HG03064 (cell line): ENCODE measurements at regions not wholly inside any gene's neighbourhood (a gene's known extent, or its start where the extent isn't known, plus 50 kb on each side); places are given as distances from the start of the nearest gene placed in this dataset.

ENCODE experiments used
- ATAC-seq: cut with Tn5 transposase; IDR thresholded peaks from one replicate; pipeline ENCODE4 v1.9.1; 2021; ENCODE audit warnings: low read depth; ENCODE audit not compliant: unreplicated experiment

DNA sequence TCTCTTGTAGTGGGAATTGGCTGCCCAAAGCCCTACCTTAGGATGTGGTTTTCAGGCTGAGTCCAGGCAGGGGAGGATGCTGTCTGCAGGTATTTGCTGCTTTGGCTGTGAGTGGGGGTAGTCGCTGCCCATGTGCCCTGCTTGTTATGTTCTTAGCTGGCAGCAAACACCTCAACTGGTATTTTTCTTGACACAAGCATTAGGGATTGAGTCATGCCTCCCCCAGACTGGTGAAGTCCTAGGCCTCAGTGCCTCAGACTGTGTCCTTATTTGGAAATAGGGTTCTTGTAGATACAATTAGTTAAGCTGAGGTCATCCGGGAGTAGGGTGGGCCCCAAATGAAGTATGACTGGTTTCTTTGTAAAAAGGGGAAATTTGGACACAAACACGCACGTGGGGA is 808.3 kb upstream of the EEF2KMT start:
- no peak for ATAC-seq

DNA sequence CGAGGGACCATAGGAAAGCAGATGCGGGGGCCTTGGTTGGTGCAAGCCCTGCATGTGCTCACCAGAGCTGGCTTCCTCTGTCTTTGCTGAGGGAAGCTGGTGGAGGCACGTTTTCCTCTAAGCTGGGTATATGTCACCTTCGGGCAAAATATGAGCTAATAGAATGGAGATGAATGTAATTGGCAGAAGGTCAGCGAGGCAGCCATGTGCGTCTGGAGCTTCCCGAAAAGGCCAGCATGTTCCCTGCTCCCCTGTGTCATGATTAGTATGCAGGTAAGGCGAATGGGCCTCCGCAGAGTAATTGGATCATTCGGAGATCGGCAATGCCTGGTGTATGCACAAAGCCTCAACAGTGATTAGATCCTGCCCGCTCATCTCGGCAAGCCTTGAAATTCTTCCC is 806.2 kb upstream of the EEF2KMT start:
- ATAC-seq = no peak

DNA sequence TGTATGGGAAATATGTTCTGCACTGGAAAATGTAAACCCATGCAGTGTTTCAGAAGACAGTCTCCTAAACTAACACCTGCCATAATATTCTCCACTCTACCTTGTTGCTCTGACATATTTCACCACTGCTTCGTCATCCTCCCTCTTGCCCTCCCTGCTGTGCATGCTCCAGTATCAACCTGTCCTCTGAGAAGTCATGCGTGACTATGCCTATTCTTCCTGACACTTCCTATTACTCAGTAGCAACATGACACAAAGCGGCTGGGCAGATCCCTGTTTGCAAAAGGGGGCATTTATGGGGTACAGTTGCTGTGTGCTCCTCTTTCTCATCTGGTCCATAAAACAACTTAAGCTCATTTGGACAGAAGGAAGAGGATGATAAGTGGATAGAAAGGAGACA is 805.6 kb upstream of the EEF2KMT start:
- ATAC-seq = no peak

DNA sequence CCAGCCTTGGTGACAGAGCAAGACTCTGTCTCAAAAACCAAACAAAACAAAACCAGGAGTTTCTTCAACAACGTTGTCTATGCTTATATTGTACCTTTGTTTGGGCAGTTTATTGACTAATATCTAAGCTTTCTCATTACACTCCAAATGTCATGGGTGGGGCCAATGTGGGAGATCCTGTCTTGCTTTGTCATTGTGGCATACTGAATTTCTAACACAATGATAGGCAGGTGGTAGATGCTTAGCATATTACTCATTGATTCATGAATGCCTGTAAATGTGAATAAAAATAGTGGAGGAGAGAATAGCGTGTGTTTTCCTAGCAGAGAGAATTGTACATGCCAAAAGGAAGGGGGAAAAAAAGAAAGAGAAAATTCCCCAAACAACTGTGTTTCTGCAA is 802.5 kb upstream of the EEF2KMT start:
- no peak for ATAC-seq

DNA sequence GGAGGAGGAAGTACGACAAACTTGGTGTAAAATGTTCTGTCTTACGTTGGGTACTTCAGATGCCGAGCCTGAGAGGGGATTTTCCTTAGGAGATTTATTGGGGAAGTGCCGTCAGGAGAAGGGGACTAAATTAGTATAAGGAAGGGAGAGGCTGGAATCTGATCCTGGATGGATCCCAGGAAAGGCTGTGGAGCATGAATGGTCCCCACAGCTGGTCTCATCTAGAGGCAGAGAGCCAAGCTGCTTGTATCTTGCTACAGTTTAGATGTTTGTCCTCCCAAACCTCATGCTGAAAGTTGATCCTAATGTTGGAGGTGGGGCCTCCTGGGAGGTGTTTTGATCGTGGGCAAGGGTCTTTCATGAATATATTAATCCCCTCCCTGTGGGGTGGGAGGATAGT is 798.4 kb upstream of the EEF2KMT start:
- no peak for ATAC-seq

DNA sequence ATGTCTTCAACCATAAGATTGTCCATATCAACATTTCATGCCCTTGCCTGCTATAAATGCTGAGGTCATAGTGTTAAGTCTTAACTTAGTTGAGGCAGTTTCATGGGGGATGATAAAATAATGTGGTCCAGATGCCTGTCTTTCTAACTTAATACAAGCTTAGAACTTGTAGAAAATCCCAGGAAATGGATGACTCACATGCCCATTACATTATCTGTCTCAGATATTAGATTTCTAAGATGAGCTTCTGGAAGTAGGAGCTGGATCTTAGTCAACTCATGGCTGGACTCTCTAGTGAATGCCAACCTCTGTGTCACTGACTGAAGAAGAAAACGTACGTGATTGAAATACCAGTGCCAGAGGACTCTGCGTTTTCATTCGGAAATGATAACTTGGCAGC is 797.5 kb upstream of the EEF2KMT start:
- no peak for ATAC-seq

DNA sequence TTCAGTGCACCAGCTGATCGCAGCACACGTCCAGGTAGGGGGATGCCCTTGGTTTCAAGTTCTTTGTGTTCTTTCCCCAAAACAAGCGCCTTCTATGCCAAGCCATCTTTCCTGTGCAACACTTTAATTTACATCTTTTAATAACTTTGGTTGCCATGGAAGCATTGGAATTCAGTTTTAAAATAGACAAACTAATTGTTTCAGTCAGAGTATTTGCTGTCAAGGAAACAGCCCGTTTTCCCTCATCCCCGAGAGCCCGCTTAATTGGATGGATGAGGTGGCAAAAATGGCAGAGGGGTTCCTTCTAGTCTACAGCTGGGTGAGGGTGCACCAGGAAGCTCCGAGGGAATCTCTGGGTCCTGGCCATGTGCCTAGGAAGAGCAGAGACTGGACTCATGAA is 793.7 kb upstream of the EEF2KMT start:
- ATAC-seq = no peak

DNA sequence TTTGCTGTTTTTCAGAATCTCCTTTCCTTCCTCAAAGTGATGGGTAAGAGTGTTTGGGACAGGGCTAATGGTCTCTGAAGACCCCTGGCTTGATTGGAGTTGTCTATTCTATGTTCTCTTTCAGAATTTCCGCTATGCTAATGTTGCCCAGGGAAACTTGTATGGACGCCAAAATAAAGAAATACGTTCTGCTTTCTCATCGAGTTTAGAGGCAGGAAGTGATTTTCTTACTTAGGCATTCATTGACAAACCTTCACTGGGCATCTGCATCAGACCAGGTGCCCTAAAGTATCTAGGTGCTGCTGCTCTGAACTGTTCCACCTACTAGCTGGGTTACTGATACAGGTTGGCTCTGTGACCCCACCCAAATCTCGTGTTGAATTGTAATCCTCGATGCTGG is 787.9 kb upstream of the EEF2KMT start:
- ATAC-seq = no peak

DNA sequence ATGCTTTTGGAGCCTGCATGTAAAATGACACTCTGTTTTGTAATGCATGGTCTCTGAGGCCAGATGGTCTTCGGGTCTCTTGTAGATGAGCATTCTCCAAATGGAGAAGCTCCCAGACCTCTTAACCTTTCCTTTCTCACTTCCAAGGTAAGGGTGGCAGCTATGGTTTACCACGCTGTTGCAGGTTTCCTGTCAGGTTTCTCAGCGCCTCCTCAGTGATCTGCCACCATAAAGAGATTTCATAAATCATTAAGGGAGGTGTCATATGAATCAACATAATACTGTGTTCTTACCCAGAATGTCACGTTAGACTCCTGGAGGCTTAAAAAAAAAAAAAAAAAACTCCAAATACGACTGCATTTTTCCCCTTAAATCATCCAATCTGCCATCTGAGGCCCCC is 787.4 kb upstream of the EEF2KMT start:
- no peak for ATAC-seq

DNA sequence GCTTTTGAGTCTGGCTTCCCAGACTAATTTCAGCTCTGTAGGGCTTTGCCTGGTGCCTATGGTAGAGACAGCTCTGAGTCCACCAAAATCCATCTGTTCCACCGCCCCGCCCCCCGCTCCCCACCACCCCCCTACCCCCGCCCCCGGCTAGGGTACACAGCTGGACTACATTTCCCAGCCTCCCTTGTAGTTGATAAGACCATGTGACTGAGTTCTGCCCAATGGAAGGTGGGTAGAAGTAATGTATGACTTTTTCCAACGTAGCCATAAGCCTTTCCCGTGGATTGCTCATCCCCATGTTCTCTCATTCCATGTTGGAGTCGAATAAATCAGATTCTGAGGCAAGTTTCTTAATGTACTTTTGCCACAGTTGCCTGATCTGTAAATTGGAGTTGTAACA is 786.7 kb upstream of the EEF2KMT start:
- ATAC-seq = no peak

DNA sequence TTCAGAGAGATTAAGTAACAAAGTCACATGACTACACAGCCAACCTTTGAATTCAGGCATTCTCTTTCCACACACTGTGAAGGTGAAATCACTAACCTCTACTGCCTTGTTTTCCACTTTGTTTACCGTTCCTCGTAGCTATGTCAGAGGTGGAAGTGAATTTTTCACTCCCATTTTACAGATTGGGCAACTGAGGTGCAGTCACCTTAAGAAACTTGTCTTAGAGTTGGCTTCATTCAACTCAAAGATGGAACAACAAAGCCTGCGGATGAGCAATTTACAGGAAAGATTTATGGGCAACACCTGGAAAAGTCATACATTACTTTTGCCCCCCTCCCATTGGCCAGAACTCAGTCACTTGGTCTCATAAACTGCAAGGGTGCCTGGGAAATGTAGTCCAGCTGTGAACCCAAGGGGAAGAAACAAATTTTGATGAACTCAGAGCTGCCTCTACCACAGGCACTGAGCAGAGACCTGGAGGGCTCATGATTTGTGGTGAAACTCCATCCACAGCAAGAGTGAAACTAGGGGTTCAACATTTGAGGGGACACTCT is 784.6 kb upstream of the EEF2KMT start:
- ATAC-seq = no peak

DNA sequence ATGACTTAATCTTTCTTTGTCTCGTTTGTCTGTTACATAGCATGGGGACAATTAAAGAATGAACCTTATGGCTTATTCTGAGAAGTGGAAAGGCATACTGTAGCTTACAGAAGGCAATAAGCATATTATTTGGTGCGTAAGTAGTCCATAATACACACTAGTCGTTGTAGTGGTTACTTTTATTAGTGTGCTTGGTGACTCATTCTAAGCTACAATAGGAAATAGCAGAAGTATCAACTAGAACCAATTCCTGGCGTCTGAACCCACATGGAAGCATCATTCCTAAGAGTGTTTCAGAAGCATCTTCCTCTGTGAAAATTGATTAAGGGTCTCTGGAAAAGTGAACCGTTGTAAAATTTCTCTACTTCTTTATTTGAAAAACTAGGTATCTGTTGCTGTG is 777.8 kb upstream of the EEF2KMT start:
- ATAC-seq = no peak

DNA sequence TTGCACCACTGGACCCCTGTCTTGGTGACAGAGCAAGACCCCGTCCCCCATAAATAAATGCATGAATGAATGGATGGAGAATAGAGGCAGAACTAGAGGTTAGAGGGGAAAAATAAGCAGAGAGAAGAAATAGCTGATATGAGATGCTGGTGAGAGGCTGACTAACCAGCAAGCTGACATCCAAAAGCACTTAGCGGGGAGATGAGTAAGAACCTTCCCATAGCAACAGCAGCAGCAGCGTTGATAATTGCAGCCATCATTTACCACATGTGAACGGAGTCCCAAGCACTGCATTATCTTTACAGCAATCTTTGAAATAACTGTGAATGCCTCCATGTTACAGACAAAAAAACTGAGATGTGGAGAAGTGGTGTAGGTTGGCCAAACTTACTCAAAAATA is 777.3 kb upstream of the EEF2KMT start:
- no peak for ATAC-seq

DNA sequence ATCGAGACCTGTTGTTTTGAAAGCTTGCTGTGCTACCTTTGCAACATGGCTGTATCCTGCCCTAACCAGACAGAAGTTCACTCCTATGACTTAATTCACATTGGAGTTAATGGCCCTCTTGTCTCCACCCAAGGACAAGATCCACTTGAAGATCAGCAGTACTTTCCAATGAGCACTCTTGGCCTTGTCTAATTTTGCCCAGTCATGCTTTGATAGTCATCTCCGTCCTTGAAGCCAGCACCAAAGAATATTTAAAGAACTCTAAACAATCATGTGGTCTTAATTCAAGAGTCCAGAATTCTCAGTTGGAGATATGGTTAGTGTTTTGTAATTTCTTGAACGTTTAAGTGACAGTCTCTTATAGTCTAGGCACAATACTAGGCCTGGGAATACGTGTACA is 775.6 kb upstream of the EEF2KMT start:
- ATAC-seq = no peak

DNA sequence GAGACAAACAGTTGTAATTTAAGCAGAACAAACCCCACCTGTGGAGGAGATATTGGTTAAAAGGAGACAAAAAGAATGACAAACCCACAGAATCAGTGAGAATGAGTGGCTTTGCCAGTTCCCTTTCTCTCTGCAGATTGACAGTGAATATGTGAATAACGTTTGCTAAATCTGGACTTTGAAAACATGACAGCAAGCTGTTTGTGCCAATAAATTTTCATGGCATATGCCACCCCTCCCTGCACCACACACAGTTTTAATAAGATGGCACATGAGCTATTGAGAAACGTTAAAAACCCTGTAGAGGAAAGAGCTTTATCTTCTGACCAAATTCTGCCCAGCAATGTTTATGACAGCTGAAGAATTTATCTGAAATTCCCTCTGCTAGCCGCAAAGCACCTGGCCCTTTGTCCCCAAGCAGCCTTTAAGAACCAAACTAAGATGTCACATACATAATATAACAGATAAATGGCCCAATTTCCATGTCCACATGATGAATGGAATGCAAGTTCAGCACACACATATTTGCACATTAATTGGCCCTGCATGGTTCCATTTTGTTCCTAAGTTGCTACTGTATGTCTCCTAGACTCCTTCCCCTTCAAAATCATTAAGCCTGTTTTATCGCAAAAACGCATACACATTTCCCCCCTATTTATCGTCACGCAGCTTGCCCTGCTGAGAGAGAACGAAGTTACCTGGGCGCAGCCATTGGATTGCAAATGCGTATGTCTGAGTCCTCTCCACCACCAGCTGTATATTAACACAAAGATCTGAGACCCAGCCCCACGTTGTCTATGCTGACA is 773.5 kb upstream of the EEF2KMT start:
- ATAC-seq = no peak

DNA sequence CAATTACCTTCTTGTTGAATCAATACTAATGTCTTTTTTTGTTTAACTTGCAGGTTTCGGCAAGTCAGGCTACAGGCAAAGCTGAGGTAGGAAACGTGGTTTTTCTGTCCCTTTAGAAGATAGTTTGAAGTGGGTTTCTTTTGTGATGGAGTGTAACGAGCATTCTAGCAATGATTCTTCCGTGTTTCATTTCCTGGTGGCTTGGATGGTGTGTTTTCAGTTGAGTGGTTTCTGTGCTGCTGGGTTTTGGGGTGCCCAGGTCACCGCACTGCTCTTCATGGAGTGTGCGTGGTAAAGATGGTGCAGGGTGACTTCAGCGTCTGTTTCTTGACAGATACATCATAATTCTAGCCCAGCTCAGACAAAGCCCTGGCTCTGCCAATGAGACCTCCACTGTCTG is 769.7 kb upstream of the EEF2KMT start:
- ATAC-seq = no peak

DNA sequence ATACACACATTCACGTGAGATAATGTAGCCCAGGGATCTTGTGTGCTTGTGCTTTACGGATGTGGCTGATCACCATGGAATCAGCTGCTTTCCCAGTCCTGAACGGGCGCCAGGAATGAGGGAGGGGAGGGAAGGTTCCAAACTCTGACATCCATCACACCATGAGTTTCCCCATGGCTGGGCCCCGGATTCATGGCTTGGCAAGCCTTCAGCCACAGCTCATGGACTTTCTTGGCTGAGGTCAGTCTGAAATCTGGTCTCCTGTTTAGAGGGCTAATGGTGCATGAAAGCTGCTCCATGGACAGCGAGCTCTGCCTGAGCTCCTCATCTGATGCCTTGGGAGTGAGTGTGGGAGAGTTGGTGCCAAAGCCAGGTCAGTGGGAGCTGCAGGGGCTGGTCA is 767.6 kb upstream of the EEF2KMT start:
- no peak for ATAC-seq

DNA sequence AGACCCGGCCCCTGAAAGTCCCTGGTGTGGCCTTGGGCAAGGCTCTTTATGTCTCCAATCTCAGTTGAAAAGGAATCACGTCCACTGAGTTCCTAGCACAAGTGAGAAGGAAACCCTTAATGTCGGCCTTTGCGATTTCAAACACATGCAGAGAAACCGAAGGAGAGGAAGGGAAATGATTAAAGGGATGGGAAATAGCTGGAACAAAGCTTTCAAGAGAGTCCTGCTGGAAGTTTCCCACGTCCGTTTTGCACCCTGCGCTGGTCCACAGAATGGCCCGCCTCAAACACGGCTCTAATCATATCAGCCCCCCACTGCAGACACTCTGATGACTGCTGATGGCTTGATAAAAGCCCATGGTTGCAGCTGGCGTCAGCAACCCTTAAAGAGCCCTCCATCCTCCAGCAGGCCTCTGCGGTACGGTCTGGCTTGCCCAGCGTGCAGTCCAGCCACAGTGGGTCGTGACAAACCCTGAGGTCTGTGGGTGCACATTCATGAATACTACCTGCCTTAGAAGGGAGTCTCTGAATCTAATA is 765.5 kb upstream of the EEF2KMT start:
- ATAC-seq = no peak

DNA sequence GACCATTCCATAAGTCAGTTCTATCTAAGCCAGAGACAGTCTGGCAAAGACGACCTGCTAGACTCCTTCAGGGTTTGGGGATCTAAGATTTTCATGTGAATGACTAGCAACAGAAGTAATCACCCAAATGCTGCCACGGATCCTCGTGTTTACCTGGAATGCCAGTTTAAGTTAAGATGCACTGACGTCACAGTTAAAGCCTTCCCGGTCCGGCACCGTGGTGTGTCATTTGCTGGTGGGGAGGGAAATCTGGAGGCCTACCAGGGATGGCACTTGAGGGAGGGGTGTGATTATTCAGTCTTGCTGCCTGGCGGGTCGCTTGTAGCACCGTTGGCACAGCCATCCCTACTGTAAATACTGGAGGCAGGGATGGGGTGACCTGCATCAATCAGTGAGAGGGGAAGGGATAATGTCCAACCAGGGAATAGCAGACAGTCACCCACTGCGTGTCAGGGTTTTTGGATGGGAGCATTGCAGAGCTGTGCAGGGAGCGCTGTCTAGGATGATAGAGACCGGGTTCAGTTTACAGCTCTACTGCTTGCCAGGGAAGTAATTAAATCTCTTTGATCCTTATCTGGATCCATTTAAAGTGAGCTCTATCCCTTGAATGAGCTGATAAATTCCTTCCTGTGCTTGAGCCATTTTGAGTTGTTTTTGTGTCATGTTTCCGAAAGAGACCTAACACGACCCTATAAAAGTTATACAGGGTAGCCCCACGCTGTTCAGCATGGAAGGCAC is 764.7 kb upstream of the EEF2KMT start:
- ATAC-seq = no peak

DNA sequence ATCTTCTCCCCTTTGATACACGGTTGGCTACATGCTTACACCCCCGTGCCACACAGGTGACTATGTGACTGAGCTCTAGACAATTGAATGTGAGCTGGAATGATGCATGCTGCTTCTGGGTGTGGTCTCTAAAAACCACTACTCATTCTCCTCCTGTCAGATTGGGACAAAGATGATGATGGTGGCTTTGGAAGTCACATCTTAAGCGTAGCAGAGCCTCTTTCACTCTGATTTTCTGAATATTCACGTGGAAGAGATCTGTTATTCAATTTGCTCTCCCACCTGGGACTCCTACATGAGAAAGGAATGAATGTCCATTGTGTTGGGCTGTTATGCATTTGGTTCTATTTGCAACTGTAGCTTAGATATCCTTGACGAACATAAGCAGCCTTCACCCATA is 763.6 kb upstream of the EEF2KMT start:
- ATAC-seq = no peak

DNA sequence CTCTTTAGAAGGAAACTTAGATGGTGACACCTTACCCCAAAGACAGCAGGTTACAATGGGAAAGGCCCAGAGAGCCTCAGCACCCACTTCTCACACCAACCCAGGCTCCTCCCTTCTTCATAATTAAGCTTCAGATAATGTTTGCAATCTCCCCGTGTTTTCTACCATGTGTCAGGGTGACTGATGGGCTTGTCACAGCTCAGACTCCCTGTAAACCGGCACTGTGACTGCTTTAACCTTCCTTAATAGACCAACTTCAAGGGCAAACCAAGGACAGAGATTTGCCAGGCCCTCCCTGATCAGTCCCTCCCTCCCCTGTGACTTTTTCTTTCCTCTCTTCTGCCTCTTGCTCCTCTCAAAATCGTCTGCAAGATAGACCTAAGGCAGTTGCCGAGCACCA is 760.6 kb upstream of the EEF2KMT start:
- ATAC-seq = no peak

DNA sequence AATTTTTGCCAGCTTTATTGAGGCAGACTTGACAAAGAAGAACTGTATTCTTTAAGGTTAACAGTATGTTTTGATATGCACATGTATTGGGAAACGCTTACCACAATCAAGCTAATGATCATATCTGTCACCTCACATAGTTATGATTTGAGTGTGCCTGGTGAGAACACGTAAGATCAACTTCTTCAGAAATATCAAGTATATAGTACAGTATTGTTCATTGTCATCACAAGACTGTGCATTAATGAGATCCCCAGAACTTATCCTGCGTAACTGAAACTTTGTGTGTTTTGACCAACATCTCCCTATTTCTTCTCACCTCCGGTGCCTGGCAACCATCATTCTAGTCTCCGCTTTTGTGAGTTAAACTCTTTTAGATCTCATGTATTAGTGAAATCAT is 756.4 kb upstream of the EEF2KMT start:
- no peak for ATAC-seq
